Cerebellar nuclear complex (tissue), 1 donor: ENCODE measurements at regions not wholly inside any gene's neighbourhood (a gene's known extent, or its start where the extent isn't known, plus 50 kb on each side); places are given as distances from the start of the nearest gene placed in this dataset.
"Not testable (repeated sequence)": the region's sequence is repeated elsewhere in the genome, so short reads cannot be mapped to it uniquely, and the experiment has no call there.

Source experiments
- DNase-seq, 2 experiments: peaks; one replicate each; lab custom pipeline; 2025; lab: John Stamatoyannopoulos, UW

GRCh38 chr15:75792236-75792635, 51.0 kb upstream of the UBE2Q2 start:
- not testable (repeated sequence) for DNase-seq

- DNase-seq = no peak
Measured at GRCh38 chr15:75791337-75791713, 51.9 kb upstream of the UBE2Q2 start.

- DNase-seq = no peak
Measured at GRCh38 chr15:75790631-75791336, 52.5 kb upstream of the UBE2Q2 start.

GRCh38 chr15:75786575-75786947, 56.7 kb upstream of the UBE2Q2 start:
- no peak for DNase-seq

GRCh38 chr15:75785771-75786574, 57.3 kb upstream of the UBE2Q2 start:
- DNase-seq = peak in 1 of 2 experiments; percentile 4

- not testable (repeated sequence) for DNase-seq
Measured at GRCh38 chr15:75784511-75785480, 58.5 kb upstream of the UBE2Q2 start.

GRCh38 chr15:75783566-75783965, 59.7 kb upstream of the UBE2Q2 start:
- not testable (repeated sequence) for DNase-seq

- DNase-seq = no peak
Measured at GRCh38 chr15:75782926-75783325, 60.3 kb upstream of the UBE2Q2 start.

- DNase-seq = not testable (repeated sequence)
Measured at GRCh38 chr15:75780995-75781394, 62.3 kb upstream of the UBE2Q2 start.

- no peak for DNase-seq
Measured at GRCh38 chr15:75779504-75779903, 63.7 kb upstream of the UBE2Q2 start.

GRCh38 chr15:75776871-75777610, 64.4 kb upstream of the CSPG4 start:
- not testable (repeated sequence) for DNase-seq

GRCh38 chr15:75776065-75776423, 63.4 kb upstream of the CSPG4 start:
- DNase-seq = no peak

GRCh38 chr15:75775296-75776064, 62.8 kb upstream of the CSPG4 start:
- no peak for DNase-seq

GRCh38 chr15:75773974-75774373, 61.3 kb upstream of the CSPG4 start:
- DNase-seq = not testable (repeated sequence)

GRCh38 chr15:75771054-75771453, 58.4 kb upstream of the CSPG4 start:
- DNase-seq = not testable (repeated sequence)

GRCh38 chr15:75770131-75770530, 57.5 kb upstream of the CSPG4 start:
- DNase-seq = no peak

GRCh38 chr15:75768526-75768925, 55.9 kb upstream of the CSPG4 start:
- not testable (repeated sequence) for DNase-seq

GRCh38 chr15:75765551-75766305, 53.1 kb upstream of the CSPG4 start:
- not testable (repeated sequence) for DNase-seq

GRCh38 chr15:75764845-75765550, 52.4 kb upstream of the CSPG4 start:
- DNase-seq = not testable (repeated sequence)
